Chondrocyte (in vitro differentiated cells): ENCODE measurements at regions not wholly inside any gene's neighbourhood (a gene's known extent, or its start where the extent isn't known, plus 50 kb on each side); places are given as distances from the start of the nearest gene placed in this dataset.

Experiments used
- DNase-seq: peaks from one replicate; pipeline ENCODE4 v3.0.0; 2021; ENCODE audit warnings: mixed read lengths, low spot score
- H3K27ac Mint-ChIP-seq: one replicate; pipeline ENCODE4 v1.8.0; 2021; ENCODE audit warnings: mild to moderate bottlenecking, moderate library complexity, mixed read lengths; ENCODE audit not compliant: unreplicated experiment
- H3K27me3 Mint-ChIP-seq: 2 replicates; pipeline ENCODE4 v1.8.0; 2021; ENCODE audit warnings: low read depth, mixed read lengths
- H3K36me3 Mint-ChIP-seq: 2 replicates; pipeline ENCODE4 v1.8.0; 2021; ENCODE audit warnings: low read depth, mixed read lengths
- H3K4me1 Mint-ChIP-seq: 2 replicates; pipeline ENCODE4 v1.8.0; 2021; ENCODE audit warnings: low read depth, mild to moderate bottlenecking, mixed read lengths
- H3K4me3 Mint-ChIP-seq: one replicate; pipeline ENCODE4 v1.8.0; 2021; ENCODE audit warnings: mild to moderate bottlenecking, moderate library complexity, mixed read lengths; ENCODE audit not compliant: unreplicated experiment
- H3K9me3 Mint-ChIP-seq: 2 replicates; pipeline ENCODE4 v1.8.0; 2021; ENCODE audit warnings: low read depth, mixed read lengths
- TF ChIP-seq, protein P1 (sequence below): fragments of 200-600 bp; sonication (generic); IDR thresholded peaks from 2 replicates; pipeline ENCODE4 v1.5.0; 2021; ENCODE audit warnings: antibody characterized with exemption, mild to moderate bottlenecking, moderate library complexity

GRCh38 chr3:67790043-67790442 lies 135.6 kb upstream of the SUCLG2 start:
- Mint-ChIP-seq H3K27ac (no peak overlapping the region), H3K27me3 (peaks cover 12% of the 10 kb centered on the region)

DNA sequence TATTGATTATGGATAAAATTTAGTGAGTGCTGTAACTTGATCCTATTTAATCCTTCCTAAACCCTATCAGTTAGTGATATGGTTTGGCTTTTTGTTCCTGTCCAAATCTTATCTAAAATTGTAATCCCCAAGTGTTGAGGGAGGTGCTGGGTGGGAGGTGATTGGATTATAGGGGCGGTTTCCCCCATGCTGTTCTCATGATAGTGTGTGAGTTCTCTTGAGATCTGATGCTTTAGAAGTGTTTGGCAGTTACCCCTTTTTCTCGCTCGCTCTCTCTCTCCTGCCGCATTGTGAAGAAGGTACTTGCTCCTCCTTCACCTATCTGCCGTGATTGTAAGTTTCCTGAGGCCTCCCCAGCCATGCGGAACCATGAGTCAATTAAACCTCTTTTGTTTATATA lies 134.0 kb upstream of the SUCLG2 start:
- DNase-seq, result no peak
- TF ChIP-seq, protein P1, sequence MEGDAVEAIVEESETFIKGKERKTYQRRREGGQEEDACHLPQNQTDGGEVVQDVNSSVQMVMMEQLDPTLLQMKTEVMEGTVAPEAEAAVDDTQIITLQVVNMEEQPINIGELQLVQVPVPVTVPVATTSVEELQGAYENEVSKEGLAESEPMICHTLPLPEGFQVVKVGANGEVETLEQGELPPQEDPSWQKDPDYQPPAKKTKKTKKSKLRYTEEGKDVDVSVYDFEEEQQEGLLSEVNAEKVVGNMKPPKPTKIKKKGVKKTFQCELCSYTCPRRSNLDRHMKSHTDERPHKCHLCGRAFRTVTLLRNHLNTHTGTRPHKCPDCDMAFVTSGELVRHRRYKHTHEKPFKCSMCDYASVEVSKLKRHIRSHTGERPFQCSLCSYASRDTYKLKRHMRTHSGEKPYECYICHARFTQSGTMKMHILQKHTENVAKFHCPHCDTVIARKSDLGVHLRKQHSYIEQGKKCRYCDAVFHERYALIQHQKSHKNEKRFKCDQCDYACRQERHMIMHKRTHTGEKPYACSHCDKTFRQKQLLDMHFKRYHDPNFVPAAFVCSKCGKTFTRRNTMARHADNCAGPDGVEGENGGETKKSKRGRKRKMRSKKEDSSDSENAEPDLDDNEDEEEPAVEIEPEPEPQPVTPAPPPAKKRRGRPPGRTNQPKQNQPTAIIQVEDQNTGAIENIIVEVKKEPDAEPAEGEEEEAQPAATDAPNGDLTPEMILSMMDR, result no peak
- peaks cover 6% of the 10 kb centered on the region for H3K27me3 Mint-ChIP-seq
- no peaks in the 10 kb centered on the region for H3K4me1 Mint-ChIP-seq
- H3K9me3 Mint-ChIP-seq, result peaks cover 13% of the 10 kb centered on the region
- peaks cover 2% of the 10 kb centered on the region for H3K36me3 Mint-ChIP-seq
- H3K27ac Mint-ChIP-seq, result no peak overlapping the region
- H3K4me3 Mint-ChIP-seq, result no peak overlapping the region

More at GRCh38 chr3:67790043-67790442, 135.6 kb upstream of the SUCLG2 start:
- TF ChIP-seq, protein P1, result peak; percentile 80
- peaks cover 2% of the 10 kb centered on the region for H3K36me3 Mint-ChIP-seq
- peaks cover 14% of the 10 kb centered on the region for H3K9me3 Mint-ChIP-seq
- no peak for DNase-seq
- H3K4me3 Mint-ChIP-seq, result no peak overlapping the region
- H3K4me1 Mint-ChIP-seq, result no peaks in the 10 kb centered on the region

DNA sequence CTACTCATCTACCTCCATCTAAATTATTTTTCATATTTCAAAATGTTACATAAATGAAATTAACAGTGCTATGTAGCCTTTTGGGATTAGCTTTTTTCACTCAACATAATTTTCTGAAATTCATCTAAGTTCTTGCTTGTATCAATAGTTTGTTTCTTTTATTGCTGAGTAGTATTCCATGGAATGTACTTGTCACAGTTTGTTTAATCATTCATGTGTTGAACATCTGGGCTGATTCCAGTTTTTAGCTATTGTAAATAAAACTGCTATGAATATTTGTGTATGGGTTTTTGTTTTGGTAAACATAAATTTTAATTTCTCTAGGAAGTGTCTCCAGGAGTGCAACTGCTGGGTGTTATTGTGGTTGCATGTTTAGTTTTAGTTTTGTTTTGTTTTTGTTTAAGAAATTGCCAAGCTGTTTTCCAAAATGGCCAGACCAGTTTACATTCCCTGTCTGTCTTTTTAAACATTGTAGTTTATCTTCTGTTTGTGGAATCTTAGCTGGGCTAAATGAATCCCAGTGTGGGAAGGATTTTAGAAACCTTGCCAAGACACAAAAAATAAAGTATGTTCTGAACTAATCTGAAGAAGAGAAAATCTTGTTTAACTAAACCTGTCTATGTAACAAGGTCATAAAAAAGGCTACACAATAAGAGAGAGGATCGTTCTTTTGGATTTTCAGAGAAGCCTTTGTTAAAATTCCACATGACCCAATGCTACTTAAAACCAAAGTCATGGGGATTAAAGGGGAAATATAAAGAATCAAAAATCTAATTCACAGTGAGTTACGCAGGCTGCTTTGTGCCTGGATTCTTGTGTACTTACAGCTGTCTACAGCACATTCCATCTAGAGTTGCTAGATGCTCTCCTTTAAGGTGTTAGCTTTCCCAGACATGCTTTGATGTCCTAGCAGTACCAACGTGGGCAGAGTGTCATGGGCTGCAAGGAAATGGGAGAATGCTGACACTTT lies 129.2 kb upstream of the SUCLG2 start:
- TF ChIP-seq, protein P1, result no peak
- no peak for DNase-seq
- no peak overlapping the region for H3K4me3 Mint-ChIP-seq
- peaks cover 14% of the 10 kb centered on the region for H3K27me3 Mint-ChIP-seq
- peaks cover 18% of the 10 kb centered on the region for H3K9me3 Mint-ChIP-seq
- H3K27ac Mint-ChIP-seq, result no peak overlapping the region
- no peaks in the 10 kb centered on the region for H3K4me1 Mint-ChIP-seq
- H3K36me3 Mint-ChIP-seq, result peaks cover 4% of the 10 kb centered on the region

GRCh38 chr3:67781871-67782270 lies 127.5 kb upstream of the SUCLG2 start:
- peak; percentile 49 for DNase-seq
- peaks cover 4% of the 10 kb centered on the region for H3K36me3 Mint-ChIP-seq
- H3K9me3 Mint-ChIP-seq, result peaks cover 24% of the 10 kb centered on the region
- H3K4me3 Mint-ChIP-seq, result no peak overlapping the region
- no peak overlapping the region for H3K27ac Mint-ChIP-seq
- H3K27me3 Mint-ChIP-seq, result peaks cover 14% of the 10 kb centered on the region
- TF ChIP-seq, protein P1, result no peak
- H3K4me1 Mint-ChIP-seq, result no peaks in the 10 kb centered on the region

DNA sequence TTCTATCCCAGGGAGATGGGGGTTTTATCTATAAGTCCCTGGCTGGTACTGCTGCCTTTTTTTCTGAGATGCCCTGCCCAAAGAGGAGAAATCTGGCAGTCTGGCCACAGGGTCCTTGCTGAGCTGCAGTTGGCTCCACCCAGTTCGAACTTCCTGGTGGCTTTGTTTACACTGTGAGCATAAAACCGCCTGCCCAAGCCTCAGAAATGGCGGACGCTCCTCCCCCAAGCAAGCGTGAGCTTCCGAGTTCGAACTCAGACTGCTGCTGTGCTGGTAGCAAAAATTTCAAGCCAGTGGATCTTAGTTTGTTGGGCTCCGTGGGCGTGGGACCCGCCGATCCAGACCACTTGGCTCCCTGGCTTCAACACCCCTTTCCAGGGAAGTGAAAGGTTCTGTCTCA lies 126.8 kb upstream of the SUCLG2 start:
- peak; percentile 59 for DNase-seq
- Mint-ChIP-seq H3K9me3 (peaks cover 29% of the 10 kb centered on the region), H3K4me3 (no peak overlapping the region), H3K27ac (no peak overlapping the region), H3K36me3 (peaks cover 4% of the 10 kb centered on the region), H3K4me1 (no peaks in the 10 kb centered on the region), H3K27me3 (peaks cover 13% of the 10 kb centered on the region)
- TF ChIP-seq, protein P1, result no peak
